Myocyte (in vitro differentiated cells): ENCODE measurements at regions not wholly inside any gene's neighbourhood (a gene's known extent, or its start where the extent isn't known, plus 50 kb on each side); places are given as distances from the start of the nearest gene placed in this dataset.
"Not testable (repeated sequence)": the region's sequence is repeated elsewhere in the genome, so short reads cannot be mapped to it uniquely, and the experiment has no call there.

Experiments
- DNase-seq: peaks from one replicate; pipeline ENCODE4 v3.0.0-alpha.2; 2012; ENCODE audit warnings: low read depth

- DNase-seq = no peak
These were observed 125.8 kb upstream of the STARD13 start for GRCh38 chr13:33411312-33411711.

GRCh38 chr13:33415822-33416221 lies 130.3 kb upstream of the STARD13 start:
- DNase-seq = no peak

GRCh38 chr13:33418224-33418953 lies 132.8 kb upstream of the STARD13 start:
- DNase-seq = not testable (repeated sequence)

GRCh38 chr13:33420117-33420516 lies 134.6 kb upstream of the STARD13 start:
- not testable (repeated sequence) for DNase-seq

- no peak for DNase-seq
These were observed 140.6 kb upstream of the STARD13 start for GRCh38 chr13:33426131-33426530.

GRCh38 chr13:33433316-33433715 lies 147.8 kb upstream of the STARD13 start:
- DNase-seq = no peak

- DNase-seq = no peak
These were observed 149.1 kb upstream of the STARD13 start for GRCh38 chr13:33434676-33435075.

- DNase-seq = no peak
These were observed 149.7 kb upstream of the STARD13 start for GRCh38 chr13:33435207-33435606.

GRCh38 chr13:33438918-33439317 lies 153.4 kb upstream of the STARD13 start:
- DNase-seq = no peak

GRCh38 chr13:33441015-33441414 lies 155.5 kb upstream of the STARD13 start:
- peak; percentile 26 for DNase-seq

- no peak for DNase-seq
These were observed 159.5 kb upstream of the STARD13 start for GRCh38 chr13:33445024-33445423.

GRCh38 chr13:33445476-33445875 lies 159.9 kb upstream of the STARD13 start:
- no peak for DNase-seq

- DNase-seq = no peak
These were observed 161.5 kb upstream of the STARD13 start for GRCh38 chr13:33446821-33447725.

- no peak for DNase-seq
These were observed 163.3 kb upstream of the STARD13 start for GRCh38 chr13:33448889-33449288.

GRCh38 chr13:33450956-33451709 lies 165.6 kb upstream of the STARD13 start:
- DNase-seq = no peak

- DNase-seq = no peak
These were observed 167.4 kb upstream of the STARD13 start for GRCh38 chr13:33452873-33453517.

- no peak for DNase-seq
These were observed 168.4 kb upstream of the STARD13 start for GRCh38 chr13:33453936-33454335.

GRCh38 chr13:33454844-33455705 lies 169.5 kb upstream of the STARD13 start:
- DNase-seq = peak; percentile 47

- DNase-seq = no peak
These were observed 174.1 kb upstream of the STARD13 start for GRCh38 chr13:33459702-33460101.

- no peak for DNase-seq
These were observed 176.6 kb upstream of the STARD13 start for GRCh38 chr13:33462109-33462508.
